G401 (cell line): ENCODE measurements at regions not wholly inside any gene's neighbourhood (a gene's known extent, or its start where the extent isn't known, plus 50 kb on each side); places are given as distances from the start of the nearest gene placed in this dataset.
"Not testable (repeated sequence)": the region's sequence is repeated elsewhere in the genome, so short reads cannot be mapped to it uniquely, and the experiment has no call there.

Experiments used
- DNase-seq: peaks from one replicate; pipeline ENCODE4 v3.0.0-alpha.2; 2015; ENCODE audit warnings: low spot score
- in situ Hi-C: cut with HindIII; loops from 2 replicates; pipeline ENCODE4 v1.10.0; 2016; ENCODE audit warnings: low sequenced_read_pairs, mixed read lengths

- in situ Hi-C loops: no loop called here
- no peak for DNase-seq
Observed at GRCh38 chr10:114728325-114728724, 70.2 kb upstream of the ABLIM1 start.

DNA sequence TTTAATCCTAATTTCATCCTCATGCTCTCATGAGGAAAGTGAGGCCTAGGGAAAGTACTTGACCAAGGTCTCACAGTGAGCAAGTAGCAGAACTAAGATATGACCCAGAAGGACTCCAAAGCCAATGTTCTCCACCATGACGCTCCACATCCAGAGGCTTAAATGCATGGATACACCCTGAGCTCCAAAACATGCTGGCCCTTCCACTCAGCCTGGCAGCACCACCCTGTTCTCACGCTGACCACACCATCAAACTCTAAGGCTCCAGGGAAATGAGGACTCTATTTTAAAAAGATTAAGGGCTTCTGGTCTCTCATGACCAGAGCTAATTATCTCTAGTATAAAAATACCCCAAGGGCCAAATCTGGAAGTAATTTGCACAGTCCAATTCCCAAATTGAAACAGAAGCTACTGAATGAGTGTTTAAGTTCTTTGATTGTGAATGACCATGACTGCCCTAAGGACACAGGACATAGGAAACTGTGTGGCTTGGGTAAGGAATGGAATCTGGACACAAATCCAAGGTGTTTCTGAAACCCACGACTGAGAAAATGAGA, 71.1 kb upstream of the ABLIM1 start:
- in situ Hi-C loops: no loop called here
- DNase-seq: no peak

- in situ Hi-C loops: no loop called here
- DNase-seq: no peak
Observed at GRCh38 chr10:114730291-114730690, 72.2 kb upstream of the ABLIM1 start.

- DNase-seq: no peak
- in situ Hi-C loops: no loop called here
Observed at GRCh38 chr10:114732931-114733330, 74.9 kb upstream of the ABLIM1 start.

- in situ Hi-C loops: no loop called here
- DNase-seq: peak; percentile 82
Observed at GRCh38 chr10:114735946-114736345, 77.9 kb upstream of the ABLIM1 start.

DNA sequence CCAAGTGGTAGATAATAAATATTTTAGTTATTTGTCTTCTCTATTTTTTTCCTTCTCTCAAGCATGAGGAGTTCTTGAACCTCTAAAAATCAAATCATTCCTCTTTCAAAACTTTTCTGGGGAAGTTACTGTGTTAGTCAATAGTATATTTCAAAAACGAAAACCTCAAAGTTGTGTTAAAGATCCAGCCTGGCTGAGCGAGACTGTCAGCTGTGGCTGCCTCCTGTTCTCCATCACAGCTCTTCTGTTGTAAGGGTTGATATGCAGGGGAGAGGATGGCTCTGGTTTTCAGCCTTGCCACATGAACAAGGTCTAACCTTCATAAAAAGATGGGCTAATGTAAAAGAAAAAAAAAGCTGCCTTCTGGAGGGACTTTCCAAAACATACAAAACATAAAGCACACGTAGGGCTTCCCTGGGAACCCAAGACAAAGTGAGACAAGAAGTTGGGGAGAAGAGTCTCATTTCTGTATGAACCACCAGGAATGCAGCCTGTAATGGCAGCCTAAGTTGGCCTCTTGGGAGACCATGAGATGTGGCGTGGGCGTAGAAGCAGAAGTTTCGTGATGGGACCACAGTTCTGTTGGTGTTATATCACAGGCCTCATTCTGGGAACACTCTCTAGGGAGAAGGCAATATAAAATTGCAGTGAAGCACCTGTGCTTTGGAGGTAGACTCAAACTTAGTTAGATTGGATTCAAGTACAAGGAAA, 77.9 kb upstream of the FHIP2A start:
- DNase-seq: no peak
- in situ Hi-C loops: no loop called here

- DNase-seq: no peak
- in situ Hi-C loops: no loop called here
Observed at GRCh38 chr10:114746531-114746930, 75.0 kb upstream of the FHIP2A start.

GRCh38 chr10:114748241-114748640, 73.3 kb upstream of the FHIP2A start:
- DNase-seq: no peak
- in situ Hi-C loops: no loop called here

DNA sequence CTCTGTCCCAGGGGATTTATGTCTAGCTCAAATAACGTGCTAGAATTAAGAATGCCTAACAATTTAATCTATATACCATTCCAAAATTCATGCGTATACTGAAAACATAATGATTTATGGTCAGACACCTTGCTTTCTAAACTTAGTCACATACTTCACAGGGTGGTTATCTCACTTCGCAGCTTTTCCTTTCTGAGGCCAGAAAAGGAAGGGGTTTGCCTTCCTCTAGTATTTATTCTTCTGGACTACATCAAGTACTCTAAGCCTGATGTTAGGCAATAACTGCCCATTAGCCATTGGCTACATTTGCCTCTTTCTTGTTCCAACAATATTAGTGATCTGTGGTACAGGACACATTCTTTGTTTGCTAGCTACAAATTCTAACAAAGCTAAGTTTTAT, 72.6 kb upstream of the FHIP2A start:
- in situ Hi-C loops: no loop called here
- no peak for DNase-seq

GRCh38 chr10:114749510-114749909, 72.1 kb upstream of the FHIP2A start:
- in situ Hi-C loops: no loop called here
- no peak for DNase-seq

GRCh38 chr10:114751856-114752255, 69.7 kb upstream of the FHIP2A start:
- in situ Hi-C loops: no loop called here
- no peak for DNase-seq

GRCh38 chr10:114752570-114752969, 69.0 kb upstream of the FHIP2A start:
- in situ Hi-C loops: not testable (repeated sequence)

GRCh38 chr10:114753126-114753525, 68.5 kb upstream of the FHIP2A start:
- DNase-seq: no peak
- in situ Hi-C loops: no loop called here

More at GRCh38 chr10:114752570-114752969, 69.0 kb upstream of the FHIP2A start:
- not testable (repeated sequence) for DNase-seq

- in situ Hi-C loops: no loop called here
- DNase-seq: peak; percentile 72
Observed at GRCh38 chr10:114754445-114755320, 66.9 kb upstream of the FHIP2A start.

GRCh38 chr10:114755537-114755936, 66.0 kb upstream of the FHIP2A start:
- in situ Hi-C loops: no loop called here
- peak; percentile 77 for DNase-seq

DNA sequence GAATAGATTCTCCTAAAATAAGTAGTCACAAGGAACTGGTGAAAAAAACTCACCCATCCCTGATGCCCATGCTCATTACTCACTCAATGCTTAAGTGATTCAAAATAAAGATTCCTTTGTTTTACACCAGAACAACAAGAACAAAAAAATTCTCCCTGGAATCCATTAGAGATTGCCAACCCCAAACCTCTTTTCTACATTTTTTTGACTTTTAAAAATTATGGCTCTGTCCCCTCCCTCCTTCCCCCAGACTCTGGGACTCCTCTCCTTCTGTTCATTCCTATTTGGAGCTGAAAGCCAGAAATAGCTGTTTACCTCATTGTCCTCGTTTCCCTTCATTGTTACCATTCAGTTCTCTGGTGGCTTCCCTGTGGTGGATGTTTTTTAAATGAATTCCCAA, 63.2 kb upstream of the FHIP2A start:
- in situ Hi-C loops: no loop called here
- DNase-seq: peak; percentile 83

GRCh38 chr10:114761205-114762193, 60.1 kb upstream of the FHIP2A start:
- DNase-seq: peak; percentile 90
- in situ Hi-C loops: no loop called here

GRCh38 chr10:114762811-114763210, 58.8 kb upstream of the FHIP2A start:
- DNase-seq: no peak

GRCh38 chr10:114764656-114765055, 56.9 kb upstream of the FHIP2A start:
- in situ Hi-C loops: no loop called here
- no peak for DNase-seq

More at GRCh38 chr10:114762811-114763210, 58.8 kb upstream of the FHIP2A start:
- in situ Hi-C loops: no loop called here
